ENCODE measurements at regions not wholly inside any gene's neighbourhood (a gene's known extent, or its start where the extent isn't known, plus 50 kb on each side); places are given as distances from the start of the nearest gene placed in this dataset.

DNA sequence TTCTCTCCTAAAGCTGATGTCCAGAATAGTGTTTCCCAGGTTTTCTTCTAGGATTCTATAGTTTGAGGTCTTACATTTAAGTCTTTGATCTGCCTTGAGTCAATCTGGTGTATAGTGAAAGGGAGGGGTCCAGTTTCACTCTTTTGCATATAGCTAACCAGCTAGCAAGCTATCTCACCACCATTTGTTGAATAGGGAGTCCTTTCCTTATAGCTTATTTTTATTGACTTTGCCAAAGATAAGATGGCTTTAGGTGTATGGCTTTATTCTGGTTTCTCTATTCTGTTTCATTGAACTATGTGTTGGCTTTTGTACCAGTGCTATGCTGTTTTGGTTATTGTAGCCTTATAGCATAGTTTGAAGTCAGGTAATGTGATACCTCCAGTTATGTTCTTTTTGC, 1386.1 kb downstream of the SLITRK5 start:
- no peaks in the 10 kb centered on the region for H3K27me3 ChIP-seq (ENCODE audit: insufficient read depth, poor library complexity, severe bottlenecking)
- TF ChIP-seq, protein P1, sequence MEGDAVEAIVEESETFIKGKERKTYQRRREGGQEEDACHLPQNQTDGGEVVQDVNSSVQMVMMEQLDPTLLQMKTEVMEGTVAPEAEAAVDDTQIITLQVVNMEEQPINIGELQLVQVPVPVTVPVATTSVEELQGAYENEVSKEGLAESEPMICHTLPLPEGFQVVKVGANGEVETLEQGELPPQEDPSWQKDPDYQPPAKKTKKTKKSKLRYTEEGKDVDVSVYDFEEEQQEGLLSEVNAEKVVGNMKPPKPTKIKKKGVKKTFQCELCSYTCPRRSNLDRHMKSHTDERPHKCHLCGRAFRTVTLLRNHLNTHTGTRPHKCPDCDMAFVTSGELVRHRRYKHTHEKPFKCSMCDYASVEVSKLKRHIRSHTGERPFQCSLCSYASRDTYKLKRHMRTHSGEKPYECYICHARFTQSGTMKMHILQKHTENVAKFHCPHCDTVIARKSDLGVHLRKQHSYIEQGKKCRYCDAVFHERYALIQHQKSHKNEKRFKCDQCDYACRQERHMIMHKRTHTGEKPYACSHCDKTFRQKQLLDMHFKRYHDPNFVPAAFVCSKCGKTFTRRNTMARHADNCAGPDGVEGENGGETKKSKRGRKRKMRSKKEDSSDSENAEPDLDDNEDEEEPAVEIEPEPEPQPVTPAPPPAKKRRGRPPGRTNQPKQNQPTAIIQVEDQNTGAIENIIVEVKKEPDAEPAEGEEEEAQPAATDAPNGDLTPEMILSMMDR (IDR thresholded peaks at IDR 0.05; ENCODE audit: insufficient read depth, low read length) = no peak
- TF ChIP-seq SPI1 (IDR thresholded peaks at IDR 0.05; ENCODE audit: borderline replicate concordance, low read depth) (no peak), POLR2AphosphoS5 (IDR thresholded peaks at IDR 0.05; ENCODE audit: low read depth) (no peak)
- no peak for DNase-seq (ENCODE audit: low read depth in 1 of 2, low spot score in 1 of 2)
- H3K27ac ChIP-seq (replicated peaks) = no peak overlapping the region
- H3K4me3 ChIP-seq (replicated peaks; ENCODE audit: insufficient read depth, low read length) = no peak overlapping the region

DNA sequence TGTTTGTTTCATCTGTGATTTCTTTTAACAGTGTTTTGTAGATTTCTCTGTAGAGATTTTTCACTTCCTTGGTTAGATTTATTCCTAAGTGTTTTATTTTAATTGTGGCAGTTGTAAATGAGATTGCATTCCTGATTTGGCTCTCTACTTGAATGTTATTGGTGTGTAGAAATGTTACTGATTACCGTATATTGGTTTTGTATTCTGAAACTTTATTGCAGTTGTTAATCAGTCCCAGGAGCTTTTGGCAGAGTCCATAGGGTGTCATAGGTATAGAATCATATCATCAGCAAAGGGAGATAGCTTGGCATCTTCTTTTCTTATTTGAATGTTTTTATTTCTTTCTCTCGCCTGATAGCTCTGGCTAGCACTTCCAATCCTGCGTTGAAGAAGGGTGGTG, 1386.7 kb downstream of the SLITRK5 start:
- H3K27ac ChIP-seq (replicated peaks) = no peak overlapping the region
- TF ChIP-seq GABPA (IDR thresholded peaks at IDR 0.05; ENCODE audit: low read depth) = no peak
- no peak for TF ChIP-seq POLR2AphosphoS5 (IDR thresholded peaks at IDR 0.05; ENCODE audit: low read depth)
- TF ChIP-seq, protein P1 (IDR thresholded peaks at IDR 0.05; ENCODE audit: insufficient read depth, low read length) = no peak
- TF ChIP-seq, protein P2, sequence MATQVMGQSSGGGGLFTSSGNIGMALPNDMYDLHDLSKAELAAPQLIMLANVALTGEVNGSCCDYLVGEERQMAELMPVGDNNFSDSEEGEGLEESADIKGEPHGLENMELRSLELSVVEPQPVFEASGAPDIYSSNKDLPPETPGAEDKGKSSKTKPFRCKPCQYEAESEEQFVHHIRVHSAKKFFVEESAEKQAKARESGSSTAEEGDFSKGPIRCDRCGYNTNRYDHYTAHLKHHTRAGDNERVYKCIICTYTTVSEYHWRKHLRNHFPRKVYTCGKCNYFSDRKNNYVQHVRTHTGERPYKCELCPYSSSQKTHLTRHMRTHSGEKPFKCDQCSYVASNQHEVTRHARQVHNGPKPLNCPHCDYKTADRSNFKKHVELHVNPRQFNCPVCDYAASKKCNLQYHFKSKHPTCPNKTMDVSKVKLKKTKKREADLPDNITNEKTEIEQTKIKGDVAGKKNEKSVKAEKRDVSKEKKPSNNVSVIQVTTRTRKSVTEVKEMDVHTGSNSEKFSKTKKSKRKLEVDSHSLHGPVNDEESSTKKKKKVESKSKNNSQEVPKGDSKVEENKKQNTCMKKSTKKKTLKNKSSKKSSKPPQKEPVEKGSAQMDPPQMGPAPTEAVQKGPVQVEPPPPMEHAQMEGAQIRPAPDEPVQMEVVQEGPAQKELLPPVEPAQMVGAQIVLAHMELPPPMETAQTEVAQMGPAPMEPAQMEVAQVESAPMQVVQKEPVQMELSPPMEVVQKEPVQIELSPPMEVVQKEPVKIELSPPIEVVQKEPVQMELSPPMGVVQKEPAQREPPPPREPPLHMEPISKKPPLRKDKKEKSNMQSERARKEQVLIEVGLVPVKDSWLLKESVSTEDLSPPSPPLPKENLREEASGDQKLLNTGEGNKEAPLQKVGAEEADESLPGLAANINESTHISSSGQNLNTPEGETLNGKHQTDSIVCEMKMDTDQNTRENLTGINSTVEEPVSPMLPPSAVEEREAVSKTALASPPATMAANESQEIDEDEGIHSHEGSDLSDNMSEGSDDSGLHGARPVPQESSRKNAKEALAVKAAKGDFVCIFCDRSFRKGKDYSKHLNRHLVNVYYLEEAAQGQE (IDR thresholded peaks at IDR 0.05; ENCODE audit: insufficient replicate concordance, low read depth) = no peak
- TF ChIP-seq SPI1 (IDR thresholded peaks at IDR 0.05; ENCODE audit: borderline replicate concordance, low read depth) = no peak
- H3K27me3 ChIP-seq (ENCODE audit: insufficient read depth, poor library complexity, severe bottlenecking) = no peaks in the 10 kb centered on the region
- DNase-seq (ENCODE audit: low read depth in 1 of 2, low spot score in 1 of 2) = no peak
- H3K4me3 ChIP-seq (replicated peaks; ENCODE audit: insufficient read depth, low read length) = no peak overlapping the region

DNA sequence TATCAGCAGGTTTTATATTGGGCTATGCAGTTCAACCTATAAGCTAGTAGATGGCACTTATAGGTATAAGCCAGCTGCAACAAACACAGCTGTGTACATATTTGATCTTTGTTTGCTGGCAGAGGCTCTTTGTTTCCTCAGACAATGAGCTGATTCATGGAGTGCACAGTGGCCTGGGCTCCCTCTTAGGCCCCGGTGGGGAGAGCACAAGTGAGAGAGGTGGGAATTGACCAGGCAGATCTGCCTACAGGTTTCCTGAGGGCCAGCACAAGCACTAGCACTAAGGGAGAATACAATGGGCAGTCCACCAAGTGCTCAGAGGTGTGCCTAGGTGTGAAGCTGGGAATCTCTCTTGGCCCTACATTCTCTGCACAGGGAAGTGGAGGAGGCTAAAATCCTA, 1390.7 kb downstream of the SLITRK5 start:
- TF ChIP-seq, protein P1 (IDR thresholded peaks at IDR 0.05; ENCODE audit: insufficient read depth, low read length) = no peak
- no peak for TF ChIP-seq SPI1 (IDR thresholded peaks at IDR 0.05; ENCODE audit: borderline replicate concordance, low read depth)
- H3K27ac ChIP-seq (replicated peaks) = no peak overlapping the region
- H3K4me3 ChIP-seq (replicated peaks; ENCODE audit: insufficient read depth, low read length) = no peak overlapping the region
- no peak for DNase-seq (ENCODE audit: low read depth in 1 of 2, low spot score in 1 of 2)
- H3K27me3 ChIP-seq (ENCODE audit: insufficient read depth, poor library complexity, severe bottlenecking) = no peaks in the 10 kb centered on the region

DNA sequence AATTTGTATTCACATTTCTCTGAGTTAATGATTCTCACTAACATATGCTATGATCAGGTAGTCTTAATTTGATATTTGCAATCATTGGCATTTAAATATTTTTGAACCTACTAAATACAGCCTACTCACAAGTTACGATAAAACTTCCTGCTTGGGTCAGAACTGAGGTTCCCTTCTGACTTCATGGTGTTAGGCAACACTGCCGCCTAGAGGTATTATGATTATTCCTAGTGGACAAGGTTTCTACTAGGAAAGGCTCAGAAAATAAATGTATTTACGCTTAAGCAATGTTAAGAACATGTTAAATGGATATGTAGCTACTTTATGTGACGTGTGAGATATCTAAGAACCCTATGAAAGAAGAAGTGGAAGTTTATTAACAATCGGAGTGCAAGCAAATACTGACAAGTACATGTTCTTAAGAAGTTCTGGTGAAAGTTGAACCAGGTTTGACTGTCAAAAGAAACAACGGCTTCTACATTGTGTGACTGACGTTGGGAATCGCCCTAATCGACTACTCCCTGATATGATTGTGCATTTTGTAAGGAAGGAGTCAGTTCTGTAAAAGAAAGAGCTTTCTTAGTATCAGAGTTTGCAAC, 1395.8 kb downstream of the SLITRK5 start:
- DNase-seq (ENCODE audit: low read depth in 1 of 2, low spot score in 1 of 2) = peak; percentile 16 to 67
- no peak overlapping the region for H3K27ac ChIP-seq (replicated peaks)
- no peak overlapping the region for H3K4me3 ChIP-seq (replicated peaks; ENCODE audit: insufficient read depth, low read length)
- H3K27me3 ChIP-seq (ENCODE audit: insufficient read depth, poor library complexity, severe bottlenecking) = no peaks in the 10 kb centered on the region
- no peak for TF ChIP-seq POLR2AphosphoS5 (IDR thresholded peaks at IDR 0.05; ENCODE audit: low read depth)
- no peak for TF ChIP-seq GABPA (IDR thresholded peaks at IDR 0.05; ENCODE audit: low read depth)
- TF ChIP-seq, protein P2 (IDR thresholded peaks at IDR 0.05; ENCODE audit: insufficient replicate concordance, low read depth) = no peak
- no peak for TF ChIP-seq SPI1 (IDR thresholded peaks at IDR 0.05; ENCODE audit: borderline replicate concordance, low read depth)
- TF ChIP-seq, protein P1 (IDR thresholded peaks at IDR 0.05; ENCODE audit: insufficient read depth, low read length) = peak; percentile 47
